Stimulated activated CD8-positive, alpha-beta memory T cell treated with anti-CD3 and anti-CD28 coated beads, Interleukin-4, amount 100 ng/mL, for 1 hour (primary cell): ENCODE measurements at regions not wholly inside any gene's neighbourhood (a gene's known extent, or its start where the extent isn't known, plus 50 kb on each side); places are given as distances from the start of the nearest gene placed in this dataset.
"Not testable (repeated sequence)": the region's sequence is repeated elsewhere in the genome, so short reads cannot be mapped to it uniquely, and the experiment has no call there.

Source experiments
- DNase-seq, 2 donors: peaks; one replicate each; pipeline ENCODE4 v3.0.0-alpha.2; 2020; ENCODE audit warnings: low read depth in 2 of 2, low spot score in 1 of 2

DNA sequence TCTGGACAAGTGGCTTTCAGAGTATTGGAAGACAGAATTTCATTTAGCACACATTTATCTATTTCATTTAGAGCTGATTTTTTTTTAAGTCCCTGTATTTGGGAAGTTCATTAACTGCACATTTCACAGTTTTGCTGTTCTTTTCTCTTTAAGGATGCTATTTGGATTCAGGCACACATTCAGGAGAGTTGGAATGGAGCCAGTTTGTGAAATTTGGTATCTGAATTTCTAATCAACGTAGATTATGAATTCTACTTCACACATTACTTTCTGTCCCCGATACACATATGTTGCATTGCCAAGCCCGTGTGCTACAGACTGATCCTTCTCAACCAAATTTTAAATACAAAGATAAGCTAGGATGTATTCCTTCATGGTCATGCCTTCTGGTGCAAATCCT is 503.9 kb downstream of the IRS1 start:
- no peak for DNase-seq

DNA sequence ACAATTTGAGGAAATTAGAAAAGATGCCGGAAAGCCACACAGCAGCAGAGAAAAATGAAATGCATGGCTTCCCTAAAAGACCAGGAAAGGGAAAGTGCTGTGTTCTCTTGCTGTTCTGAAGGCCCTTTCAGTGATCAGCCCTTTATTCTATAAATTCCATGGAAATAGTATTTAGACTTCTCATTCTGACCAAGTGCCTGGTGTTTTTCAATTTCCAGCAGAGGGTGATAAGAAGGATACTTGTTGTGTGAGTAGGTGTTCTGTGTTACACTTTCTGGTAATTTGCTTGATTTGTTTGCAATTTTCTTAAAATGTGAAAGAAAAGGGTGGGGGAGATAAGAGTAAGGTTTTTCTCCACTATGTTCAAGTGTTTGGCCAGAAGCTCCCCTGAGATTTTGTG is 504.5 kb downstream of the IRS1 start:
- DNase-seq: no peak

GRCh38 chr2:226291281-226291680 is 508.3 kb downstream of the IRS1 start:
- DNase-seq: not testable (repeated sequence)

- DNase-seq: no peak
Measured at GRCh38 chr2:226286916-226287315, 512.7 kb downstream of the IRS1 start.

DNA sequence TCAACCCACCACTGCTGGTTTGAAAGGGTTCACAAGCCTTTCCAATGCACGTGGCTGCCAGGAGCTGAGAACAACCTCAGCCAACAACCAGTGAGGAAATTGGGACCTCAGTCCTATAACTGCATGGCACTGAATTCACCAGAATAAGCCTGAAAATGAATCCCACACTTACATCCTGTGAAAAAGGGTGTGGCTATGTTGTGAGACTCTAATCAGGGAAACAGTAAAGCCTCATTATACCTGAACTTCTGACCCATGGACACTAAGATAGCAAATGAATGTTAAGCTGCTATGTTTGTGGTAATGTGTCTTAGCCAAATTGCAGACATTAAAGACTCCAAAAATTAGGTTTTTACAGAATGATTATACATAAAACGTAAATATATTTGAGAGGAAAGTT is 515.8 kb downstream of the IRS1 start:
- no peak for DNase-seq

DNA sequence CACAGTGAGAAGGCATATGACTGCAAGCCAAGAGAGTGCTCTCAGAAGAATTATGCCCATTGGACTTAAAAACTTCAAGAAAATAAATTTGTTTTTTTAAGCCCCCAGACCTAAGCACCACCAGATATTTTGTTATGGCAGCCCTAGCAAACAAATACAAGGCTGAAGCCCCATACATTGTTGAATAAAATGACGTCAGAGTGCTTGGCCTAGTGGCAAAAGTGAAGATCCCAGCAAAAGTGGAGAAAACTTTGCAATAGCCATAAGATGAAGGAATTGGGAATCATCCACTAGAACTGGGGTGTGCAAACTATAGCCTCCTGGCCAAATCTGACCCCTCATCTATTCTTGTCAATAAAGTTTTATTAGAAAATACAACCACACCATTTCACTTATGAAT is 517.5 kb downstream of the IRS1 start:
- DNase-seq: no peak

DNA sequence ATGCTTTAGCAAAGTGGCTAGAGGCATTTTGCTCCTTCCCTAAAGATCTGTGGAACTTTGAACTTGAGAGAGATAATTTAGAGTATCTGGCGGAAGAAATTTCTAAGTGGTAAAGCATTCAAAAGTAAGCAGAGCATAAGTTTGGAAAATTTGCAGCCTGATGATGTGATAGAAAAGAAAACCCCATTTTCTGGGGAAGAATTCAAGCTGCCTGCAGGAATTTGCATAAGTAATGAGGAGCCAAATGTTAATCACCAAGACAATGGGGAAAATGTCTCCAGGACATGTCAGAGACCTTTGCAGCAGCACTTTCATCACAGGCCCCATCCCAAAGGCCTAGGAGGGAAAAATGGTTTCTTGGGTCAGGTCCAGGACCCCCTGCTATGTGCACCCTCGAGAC is 519.5 kb downstream of the IRS1 start:
- not testable (repeated sequence) for DNase-seq

DNA sequence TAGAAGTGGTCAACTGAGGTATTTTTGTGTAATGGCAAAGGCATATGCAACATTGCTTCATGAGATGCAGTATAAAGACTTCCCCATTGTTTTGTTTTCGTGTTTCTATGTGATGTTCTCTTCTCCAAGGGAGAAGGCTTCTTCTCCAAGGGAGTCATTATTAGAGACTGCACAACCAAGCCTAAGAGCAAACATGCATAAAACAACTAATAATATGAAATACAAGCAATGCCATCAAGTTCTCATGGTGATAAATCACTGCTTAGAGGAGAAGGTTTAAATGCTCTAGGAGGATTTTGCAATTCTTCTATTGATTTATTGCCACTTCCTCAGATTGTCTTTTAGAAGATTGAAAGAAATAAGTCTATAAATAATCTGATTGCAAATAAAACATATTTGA is 524.4 kb downstream of the IRS1 start:
- no peak for DNase-seq

DNA sequence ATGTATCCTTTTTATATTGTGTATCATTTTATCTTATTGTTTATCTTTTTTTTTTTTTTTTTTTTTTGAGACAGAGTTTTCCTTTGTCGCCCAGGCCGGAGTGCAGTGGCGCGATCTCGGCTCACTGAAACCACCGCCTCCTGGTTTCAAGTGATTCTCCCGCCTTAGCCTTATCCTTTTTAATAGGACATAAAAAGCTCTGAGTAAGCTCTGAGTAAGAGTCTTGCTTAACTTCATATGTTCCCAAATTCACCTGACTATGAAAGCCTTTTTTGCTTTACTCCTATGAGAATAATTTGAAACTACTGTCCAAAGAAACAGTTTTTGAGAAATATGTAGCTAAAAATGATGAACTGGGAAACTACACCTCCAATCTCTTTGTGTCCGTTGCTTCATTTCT is 525.5 kb downstream of the IRS1 start:
- no peak for DNase-seq

DNA sequence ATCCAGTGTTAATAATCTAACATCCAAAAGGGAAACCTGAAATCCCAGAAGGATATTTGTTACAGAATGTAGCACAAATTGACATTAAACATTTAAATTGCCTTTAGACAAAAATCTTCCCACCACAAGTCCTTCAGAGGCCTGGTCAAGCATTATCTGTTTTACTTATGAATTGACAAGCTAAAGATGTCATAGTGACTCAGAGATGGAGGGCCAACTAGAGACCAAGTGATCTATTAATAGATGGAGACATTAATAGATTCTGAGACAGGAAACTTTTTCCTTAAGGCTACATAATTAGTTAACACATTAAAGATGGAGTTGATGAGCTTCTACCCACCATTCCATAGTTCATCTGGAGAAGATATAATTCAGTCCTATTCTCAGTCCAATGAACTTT is 526.2 kb downstream of the IRS1 start:
- DNase-seq: no peak

DNA sequence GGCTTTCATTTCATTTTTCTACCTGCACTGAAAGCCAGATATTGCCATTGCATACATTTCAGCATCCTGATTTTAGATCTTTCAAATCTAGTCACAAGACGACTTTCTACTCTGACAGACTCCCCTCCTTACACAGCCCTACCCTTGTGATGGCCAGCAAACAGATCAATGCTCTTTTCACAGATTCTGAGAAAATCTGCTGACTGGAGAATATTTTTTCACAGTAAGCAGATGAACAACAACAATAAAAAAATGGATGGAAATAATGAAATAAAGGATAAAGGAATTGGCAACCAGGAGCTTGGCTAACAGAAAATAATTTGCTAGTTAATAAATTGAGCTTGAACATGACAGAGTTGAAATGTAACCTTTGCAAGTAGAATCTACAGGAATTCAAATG is 527.2 kb downstream of the IRS1 start:
- no peak for DNase-seq

DNA sequence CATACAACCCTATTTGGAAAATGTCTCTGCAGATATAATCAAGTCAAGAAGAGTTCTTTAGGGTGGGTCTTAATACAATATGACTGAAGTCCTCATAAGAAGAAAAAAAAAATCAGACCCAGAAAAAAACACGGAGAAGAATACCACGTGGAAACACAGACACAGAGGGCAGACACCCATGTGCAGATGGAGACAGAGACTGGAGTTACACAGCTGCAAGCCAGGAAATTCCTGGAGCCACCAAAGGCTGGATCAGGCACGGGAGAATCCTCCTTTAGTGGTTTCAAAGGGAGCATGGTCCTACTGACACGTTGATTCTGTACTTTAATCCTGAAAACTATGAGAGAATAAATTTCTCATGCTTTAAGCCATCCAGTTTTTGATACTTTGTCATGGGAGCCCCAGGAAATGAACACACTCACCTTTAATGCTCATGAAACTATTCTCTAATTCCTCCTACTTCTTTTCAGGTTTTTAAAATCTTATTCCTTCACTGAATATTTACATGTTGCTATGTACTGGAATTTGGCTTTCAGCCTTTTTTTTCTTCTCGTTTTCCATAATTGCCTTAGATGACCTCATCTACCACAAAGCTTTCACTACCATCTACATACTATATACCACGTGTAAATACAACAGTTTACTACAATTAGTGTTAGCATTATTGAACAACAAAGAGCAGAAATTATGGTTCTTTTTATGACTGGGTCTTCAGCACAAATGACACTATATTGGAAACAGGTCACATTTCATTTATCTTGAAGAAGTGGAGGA is 529.1 kb downstream of the IRS1 start:
- DNase-seq: no peak

- no peak for DNase-seq
Measured at GRCh38 chr2:226267516-226268289, 531.9 kb downstream of the IRS1 start.

GRCh38 chr2:226256709-226257376 is 542.8 kb downstream of the IRS1 start:
- DNase-seq: no peak

DNA sequence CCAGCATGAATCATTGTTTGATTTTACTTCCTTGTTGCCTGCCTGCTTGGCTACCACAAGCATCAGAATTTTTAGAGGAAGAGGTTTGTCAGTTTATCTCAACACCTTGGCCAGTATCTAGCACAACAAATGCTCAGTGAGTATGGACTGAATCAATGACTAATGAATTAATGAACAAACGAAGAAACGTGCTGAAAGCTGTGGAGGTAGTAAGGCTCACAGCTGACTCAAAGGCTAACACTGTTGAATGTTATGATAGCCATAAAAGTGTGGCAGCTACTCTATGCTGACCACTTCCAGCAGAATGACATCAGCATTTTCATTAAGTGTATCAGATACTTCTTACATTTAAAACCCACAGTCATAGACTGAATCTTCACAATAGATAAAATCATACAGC is 543.4 kb downstream of the IRS1 start:
- no peak for DNase-seq

DNA sequence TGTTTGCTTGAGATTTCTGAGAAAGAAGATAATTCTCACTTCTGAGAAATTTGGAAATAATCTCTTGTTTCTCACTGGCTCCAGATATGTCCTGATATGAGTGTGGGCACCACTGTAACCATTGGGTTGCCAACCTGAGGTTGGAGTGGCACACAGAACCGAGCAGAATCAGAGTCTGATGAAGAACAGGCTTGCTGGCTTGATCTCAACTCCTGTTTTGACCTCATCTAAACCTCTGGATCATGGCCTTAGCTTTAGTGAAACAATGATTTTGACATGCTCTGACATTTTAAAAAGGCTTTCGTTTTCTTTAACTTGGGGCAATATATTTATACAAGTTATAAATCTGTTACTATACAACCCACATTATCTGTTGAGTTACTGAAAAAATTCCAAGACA is 548.0 kb downstream of the IRS1 start:
- no peak for DNase-seq

GRCh38 chr2:226247289-226248275 is 552.0 kb downstream of the IRS1 start:
- no peak for DNase-seq

DNA sequence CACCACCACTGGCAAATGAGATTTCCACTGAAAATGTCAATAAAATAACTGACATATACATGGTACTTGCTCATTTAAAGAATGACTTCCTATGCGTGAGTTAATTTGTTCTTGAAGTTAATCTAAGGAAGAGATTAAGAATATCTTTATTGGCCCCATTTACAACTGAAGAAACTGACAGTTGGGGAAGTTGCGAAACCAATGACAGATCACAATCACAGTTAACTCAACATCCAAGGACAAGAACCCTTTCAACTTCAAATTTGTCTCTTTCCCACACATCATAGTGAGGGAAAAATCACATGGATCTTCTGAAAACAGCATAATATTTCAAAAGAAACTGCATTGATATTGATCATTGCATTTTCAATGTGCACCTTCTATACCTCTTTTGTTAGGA is 565.4 kb downstream of the IRS1 start:
- DNase-seq: no peak

- DNase-seq: no peak
Measured at GRCh38 chr2:226233388-226233787, 566.2 kb downstream of the IRS1 start.

DNA sequence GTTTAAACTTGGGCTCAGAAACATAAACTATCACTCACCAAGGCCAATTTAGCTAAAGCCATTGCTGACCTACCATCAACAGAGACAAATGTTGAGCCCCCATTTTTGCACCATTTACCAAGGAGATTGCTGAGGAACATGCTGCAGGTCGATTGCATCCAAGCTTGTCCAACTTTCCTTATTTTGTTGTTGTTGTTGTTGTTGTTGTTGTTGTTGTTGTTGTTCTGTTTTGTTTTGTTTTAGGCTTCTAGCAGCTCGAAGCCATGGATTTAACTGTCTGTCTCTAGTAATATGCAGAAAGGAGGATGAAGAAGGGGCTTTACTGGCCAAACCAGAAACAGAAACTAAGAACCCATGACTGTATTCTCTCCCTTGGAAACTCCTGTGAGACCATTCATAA is 571.5 kb downstream of the IRS1 start:
- no peak for DNase-seq

- no peak for DNase-seq
Measured at GRCh38 chr2:226227341-226227740, 572.3 kb downstream of the IRS1 start.
